Suprapubic skin (tissue), 4 donors: ENCODE measurements at regions not wholly inside any gene's neighbourhood (a gene's known extent, or its start where the extent isn't known, plus 50 kb on each side); places are given as distances from the start of the nearest gene placed in this dataset.

Source experiments
- DNase-seq, 2 donors: peaks; one replicate each; pipeline ENCODE4 v3.0.0-alpha.2; 2019; ENCODE audit warnings: low spot score in 2 of 2
- H3K27ac ChIP-seq: fragments of 200-600 bp; sonication (generic); one replicate; pipeline ENCODE4 v1.5.1; 2019
- H3K27me3 ChIP-seq: fragments of 200-600 bp; sonication (generic); one replicate; pipeline ENCODE4 v1.5.1; 2019
- H3K36me3 ChIP-seq: fragments of 200-600 bp; sonication (generic); one replicate; pipeline ENCODE4 v1.5.1; 2019
- H3K4me1 ChIP-seq: fragments of 200-600 bp; sonication (generic); one replicate; pipeline ENCODE4 v1.5.1; 2019
- H3K4me3 ChIP-seq: fragments of 200-600 bp; sonication (generic); one replicate; pipeline ENCODE4 v1.5.1; 2019; ENCODE audit warnings: mild to moderate bottlenecking
- H3K9me3 ChIP-seq: fragments of 200-600 bp; sonication (generic); one replicate; pipeline ENCODE4 v1.5.1; 2019
- CTCF ChIP-seq, 2 donors: fragments of 200-600 bp in 1 of 2; fragments of 450-650 bp in 1 of 2; sonication (generic) in 1 of 2; IDR thresholded peaks; one replicate each; pipeline ENCODE4 v1.5.1; 2016 to 2019; ENCODE audit warnings: antibody characterized with exemption in 2 of 2, mild to moderate bottlenecking in 1 of 2, moderate library complexity in 1 of 2
- EP300 ChIP-seq: sonication (generic); formaldehyde crosslinking; IDR thresholded peaks from one replicate; pipeline ENCODE4 v1.6.1; 2017; ENCODE audit warnings: antibody characterized with exemption
- POLR2A ChIP-seq, 2 donors: fragments of 450-650 bp; IDR thresholded peaks; one replicate each; pipeline ENCODE4 v1.6.1; 2017; ENCODE audit warnings: antibody characterized with exemption in 2 of 2, mild to moderate bottlenecking in 2 of 2, moderate library complexity in 2 of 2
- POLR2AphosphoS5 ChIP-seq, 3 donors: sonication (generic); formaldehyde crosslinking; IDR thresholded peaks; one replicate each; pipeline ENCODE4 v1.6.1; 2017; ENCODE audit warnings: antibody characterized with exemption in 3 of 3
- WGBS: methylation state at CpG from one replicate; pipeline ENCODE4 v1.1.5; 2018; 5-methylcytosine and 5-hydroxymethylcytosine counted together

GRCh38 chr10:8992009-8992408 lies 937.5 kb downstream of the GATA3 start:
- no peak for DNase-seq
- H3K27ac ChIP-seq = no peak overlapping the region
- H3K27me3 ChIP-seq = no peaks in the 10 kb centered on the region
- H3K9me3 ChIP-seq = no peaks in the 10 kb centered on the region
- H3K36me3 ChIP-seq = no peaks in the 10 kb centered on the region
- H3K4me3 ChIP-seq = no peak overlapping the region
- TF ChIP-seq EP300 = no peak
- no peak for TF ChIP-seq CTCF (IDR thresholded peaks at IDR 0.05)
- TF ChIP-seq POLR2A (IDR thresholded peaks at IDR 0.05) = no peak
- TF ChIP-seq POLR2AphosphoS5 (IDR thresholded peaks at IDR 0.05) = no peak
- WGBS = 81% methylated on average over 1 of the region's 1 CpG
- no peaks in the 10 kb centered on the region for H3K4me1 ChIP-seq

- DNase-seq = no peak
- Histone ChIP-seq H3K27ac (no peak overlapping the region), H3K4me3 (no peak overlapping the region), H3K9me3 (no peaks in the 10 kb centered on the region), H3K4me1 (no peaks in the 10 kb centered on the region), H3K36me3 (no peaks in the 10 kb centered on the region), H3K27me3 (no peaks in the 10 kb centered on the region)
- TF ChIP-seq POLR2AphosphoS5 (IDR thresholded peaks at IDR 0.05) = no peak
- TF ChIP-seq EP300 = no peak
- 65% methylated on average over 8 of the region's 8 CpGs for WGBS
These were observed 939.4 kb downstream of the GATA3 start for GRCh38 chr10:8993864-8994263.

GRCh38 chr10:8998751-8999150 lies 944.3 kb downstream of the GATA3 start:
- no peak for DNase-seq
- Histone ChIP-seq H3K9me3 (no peaks in the 10 kb centered on the region), H3K27ac (no peak overlapping the region), H3K27me3 (no peaks in the 10 kb centered on the region), H3K4me1 (no peaks in the 10 kb centered on the region), H3K4me3 (no peak overlapping the region), H3K36me3 (no peaks in the 10 kb centered on the region)
- TF ChIP-seq POLR2AphosphoS5 (IDR thresholded peaks at IDR 0.05) (no peak), EP300 (no peak), CTCF (IDR thresholded peaks at IDR 0.05) (no peak), POLR2A (IDR thresholded peaks at IDR 0.05) (no peak)

- Histone ChIP-seq H3K4me1 (no peaks in the 10 kb centered on the region), H3K27me3 (no peaks in the 10 kb centered on the region), H3K27ac (no peak overlapping the region), H3K36me3 (no peaks in the 10 kb centered on the region), H3K4me3 (no peak overlapping the region), H3K9me3 (no peaks in the 10 kb centered on the region)
- no peak for DNase-seq
- 90% methylated on average over 4 of the region's 4 CpGs for WGBS
- TF ChIP-seq POLR2A (IDR thresholded peaks at IDR 0.05) (no peak), CTCF (IDR thresholded peaks at IDR 0.05) (no peak), EP300 (no peak), POLR2AphosphoS5 (IDR thresholded peaks at IDR 0.05) (no peak)
These were observed 948.6 kb downstream of the GATA3 start for GRCh38 chr10:9003122-9003521.

GRCh38 chr10:9004736-9005135 lies 950.2 kb downstream of the GATA3 start:
- Histone ChIP-seq H3K4me3 (no peak overlapping the region), H3K27ac (no peak overlapping the region), H3K36me3 (no peaks in the 10 kb centered on the region), H3K27me3 (no peaks in the 10 kb centered on the region), H3K4me1 (no peaks in the 10 kb centered on the region), H3K9me3 (no peaks in the 10 kb centered on the region)
- no peak for TF ChIP-seq POLR2A (IDR thresholded peaks at IDR 0.05)
- no peak for TF ChIP-seq EP300
- TF ChIP-seq CTCF (IDR thresholded peaks at IDR 0.05) = no peak
- no peak for TF ChIP-seq POLR2AphosphoS5 (IDR thresholded peaks at IDR 0.05)
- WGBS = 93% methylated on average over 6 of the region's 6 CpGs
- DNase-seq = no peak

- Histone ChIP-seq H3K4me1 (no peaks in the 10 kb centered on the region), H3K27ac (no peak overlapping the region), H3K4me3 (no peak overlapping the region), H3K27me3 (no peaks in the 10 kb centered on the region), H3K36me3 (no peaks in the 10 kb centered on the region), H3K9me3 (no peaks in the 10 kb centered on the region)
- WGBS = 81% methylated on average over 9 of the region's 9 CpGs
- no peak for DNase-seq
- TF ChIP-seq POLR2A (IDR thresholded peaks at IDR 0.05) = no peak
- no peak for TF ChIP-seq POLR2AphosphoS5 (IDR thresholded peaks at IDR 0.05)
- TF ChIP-seq EP300 = no peak
- no peak for TF ChIP-seq CTCF (IDR thresholded peaks at IDR 0.05)
These were observed 955.0 kb downstream of the GATA3 start for GRCh38 chr10:9009505-9009904.
